A549 (cell line): ENCODE measurements at regions not wholly inside any gene's neighbourhood (a gene's known extent, or its start where the extent isn't known, plus 50 kb on each side); places are given as distances from the start of the nearest gene placed in this dataset.

Source experiments
- ATAC-seq, 2 experiments: fragments of 200-7000 bp in 1 of 2; fragments of >200 bp in 1 of 2; cut with Nextera tagmentation in 1 of 2; cut with Tn5 transposase in 1 of 2; 3 replicates each; pipeline versions ENCODE4 v1.8.0 to v1.9.1; 2018 to 2020; ENCODE audit warnings: mild to moderate bottlenecking in 1 of 2, moderate library complexity in 1 of 2
- CTCF ChIA-PET: fragments of 300-600 bp; sonication (Branson Sonifier 250); formaldehyde crosslinking; extraction: SDS; loops from one replicate; lab custom pipeline; 2021; ENCODE audit warnings: antibody characterized with exemption, inconsistent platforms; lab: Yijun Ruan, JAX
- POLR2A ChIA-PET: fragments of 350-600 bp; formaldehyde crosslinking; extraction: SDS; loops from one replicate; lab custom pipeline; 2021; ENCODE audit warnings: antibody characterized with exemption, inconsistent platforms; lab: Yijun Ruan, JAX
- DNase-seq, 2 experiments: peaks; one replicate each; pipeline versions ENCODE4 v3.0.0 to v3.0.0-alpha.2; 2011 to 2016; ENCODE audit warnings: low read depth in 1 of 2, low spot score in 1 of 2
- FAIRE-seq: peaks from 2 replicates; lab custom pipeline; 2011; peaks lifted over from hg19 to GRCh38; lab: Jason Lieb, UNC
- H3K27ac ChIP-seq, 2 experiments: fragments of >200 bp; sonication (Bioruptor Twin); formaldehyde crosslinking; 3 replicates each; pipeline ENCODE4 v1.5.1; 2016 to 2017
- H3K4me1 ChIP-seq: fragments of >200 bp; sonication (Bioruptor Twin); formaldehyde crosslinking; 3 replicates; pipeline ENCODE4 v1.6.1; 2016
- H3K4me2 ChIP-seq: fragments of >200 bp; sonication (Bioruptor Twin); formaldehyde crosslinking; 3 replicates; pipeline ENCODE4 v1.6.1; 2016
- H3K4me3 ChIP-seq: fragments of >200 bp; sonication (Bioruptor Twin); formaldehyde crosslinking; 3 replicates; pipeline ENCODE4 v1.5.1; 2016
- H3K9me3 ChIP-seq: fragments of >200 bp; sonication (Bioruptor Twin); formaldehyde crosslinking; 3 replicates; pipeline ENCODE4 v1.6.1; 2016
- CEBPB ChIP-seq, 2 experiments: fragments of >200 bp in 1 of 2; sonication (Bioruptor Twin) in 1 of 2; formaldehyde crosslinking in 1 of 2; IDR thresholded peaks; 2 replicates each; pipeline ENCODE4 v1.6.1; 2012 to 2016
- CHD2 ChIP-seq: fragments of 150-350 bp; IDR thresholded peaks from 2 replicates; pipeline ENCODE4 v1.6.1; 2014; ENCODE audit warnings: low read length; ENCODE audit not compliant: partially characterized antibody
- CTCF ChIP-seq: fragments of >200 bp; sonication (Bioruptor Twin); formaldehyde crosslinking; IDR thresholded peaks from 3 replicates; pipeline ENCODE4 v1.5.1; 2016
- E2F6 ChIP-seq: IDR thresholded peaks from 2 replicates; pipeline ENCODE4 v1.6.1; 2012; ENCODE audit warnings: low read depth, borderline replicate concordance
- EHF ChIP-seq: fragments of 250-450 bp; sonication (Bioruptor Pico); IDR thresholded peaks from 2 replicates; pipeline ENCODE4 v1.5.0; 2020; ENCODE audit warnings: mild to moderate bottlenecking
- EHMT2 ChIP-seq: fragments of 200-600 bp; sonication (generic); IDR thresholded peaks from 2 replicates; pipeline ENCODE4 v1.6.1; 2016; ENCODE audit warnings: antibody characterized with exemption, low read depth, mild to moderate bottlenecking, moderate library complexity
- ESRRA ChIP-seq: fragments of 150-350 bp; IDR thresholded peaks from 2 replicates; pipeline ENCODE4 v1.6.1; 2014; ENCODE audit warnings: mild to moderate bottlenecking, low read length, borderline replicate concordance
- FOSB ChIP-seq: fragments of 250-450 bp; sonication (Bioruptor Pico); IDR thresholded peaks from 2 replicates; pipeline ENCODE4 v1.5.0; 2020; ENCODE audit warnings: mild to moderate bottlenecking, moderate library complexity
- FOSL2 ChIP-seq, 2 experiments: fragments of 450-650 bp in 1 of 2; fragments of >200 bp in 1 of 2; sonication (Bioruptor Twin) in 1 of 2; formaldehyde crosslinking; IDR thresholded peaks; 2 replicates each; pipeline versions ENCODE4 v1.5.0 to v1.6.1; 2016 to 2020; ENCODE audit warnings: mild to moderate bottlenecking in 1 of 2, moderate library complexity in 1 of 2
- GATA3 ChIP-seq: IDR thresholded peaks from 2 replicates; pipeline ENCODE4 v1.6.1; 2012; ENCODE audit warnings: borderline replicate concordance
- HDAC2 ChIP-seq: fragments of 200-600 bp; sonication (generic); IDR thresholded peaks from 2 replicates; pipeline ENCODE4 v1.6.1; 2016
- HES2 ChIP-seq: fragments of >200 bp; sonication (Bioruptor Twin); formaldehyde crosslinking; IDR thresholded peaks from 2 replicates; pipeline ENCODE4 v1.6.1; 2016
- HEYL ChIP-seq: fragments of 250-450 bp; sonication (Bioruptor Pico); IDR thresholded peaks from 2 replicates; pipeline ENCODE4 v1.8.0; 2021; ENCODE audit warnings: mild to moderate bottlenecking, moderate library complexity
- HOXA7 ChIP-seq: fragments of 250-450 bp; sonication (Bioruptor Pico); IDR thresholded peaks from 2 replicates; pipeline ENCODE4 v1.5.0; 2020; ENCODE audit warnings: mild to moderate bottlenecking, moderate library complexity
- HOXB5 ChIP-seq: fragments of 250-450 bp; sonication (Bioruptor Pico); IDR thresholded peaks from 2 replicates; pipeline ENCODE4 v1.5.0; 2020; ENCODE audit warnings: mild to moderate bottlenecking, moderate library complexity
- JUNB ChIP-seq: fragments of >200 bp; sonication (Bioruptor Twin); formaldehyde crosslinking; IDR thresholded peaks from 2 replicates; pipeline ENCODE4 v1.6.1; 2016
- KDM1A ChIP-seq: fragments of 200-600 bp; sonication (generic); IDR thresholded peaks from 2 replicates; pipeline ENCODE4 v1.6.1; 2016; ENCODE audit warnings: low read depth, mild to moderate bottlenecking
- KDM5A ChIP-seq: fragments of 200-600 bp; sonication (generic); IDR thresholded peaks from 2 replicates; pipeline ENCODE4 v1.6.1; 2016; ENCODE audit warnings: antibody characterized with exemption, mild to moderate bottlenecking
- MAFK ChIP-seq: fragments of 450-650 bp; IDR thresholded peaks from 2 replicates; pipeline ENCODE4 v1.6.1; 2014; ENCODE audit not compliant: partially characterized antibody
- MAX ChIP-seq: IDR thresholded peaks from 2 replicates; pipeline ENCODE4 v1.6.1; 2012
- MAZ ChIP-seq: fragments of 150-350 bp; IDR thresholded peaks from 2 replicates; pipeline ENCODE4 v1.6.1; 2014; ENCODE audit warnings: antibody characterized with exemption, low read depth, low read length, borderline replicate concordance
- NPAS2 ChIP-seq: fragments of 250-450 bp; sonication (Bioruptor Pico); IDR thresholded peaks from 2 replicates; pipeline ENCODE4 v1.8.0; 2022; ENCODE audit warnings: mild to moderate bottlenecking, moderate library complexity, borderline replicate concordance
- RAD21 ChIP-seq, 2 experiments: fragments of >200 bp in 1 of 2; sonication (Bioruptor Twin) in 1 of 2; formaldehyde crosslinking in 1 of 2; IDR thresholded peaks in 1 of 2; conservative IDR thresholded peaks in 1 of 2; 2 replicates in 1 of 2; 3 replicates in 1 of 2; pipeline ENCODE4 v1.6.1; 2012 to 2018; ENCODE audit warnings: inconsistent platforms in 1 of 2
- RARB ChIP-seq: fragments of 250-450 bp; sonication (Bioruptor Pico); IDR thresholded peaks from 2 replicates; pipeline ENCODE4 v1.8.0; 2021; ENCODE audit warnings: mild to moderate bottlenecking, moderate library complexity
- SMC3 ChIP-seq: fragments of >200 bp; sonication (Bioruptor Twin); formaldehyde crosslinking; IDR thresholded peaks from 3 replicates; pipeline ENCODE4 v1.6.1; 2018; ENCODE audit warnings: inconsistent platforms
- SREBF2 ChIP-seq: fragments of 450-650 bp; IDR thresholded peaks from 2 replicates; pipeline ENCODE4 v1.6.1; 2014; ENCODE audit warnings: mild to moderate bottlenecking, moderate library complexity
- TP53 ChIP-seq: fragments of 250-450 bp; sonication (Bioruptor Pico); IDR thresholded peaks from 2 replicates; pipeline ENCODE4 v1.5.0; 2021; ENCODE audit warnings: mild to moderate bottlenecking, moderate library complexity
- ZFP36 ChIP-seq: fragments of 450-650 bp; IDR thresholded peaks from 2 replicates; pipeline ENCODE4 v1.6.1; 2014; ENCODE audit warnings: borderline replicate concordance; ENCODE audit not compliant: partially characterized antibody
- ZNF302 ChIP-seq: fragments of 250-450 bp; sonication (Bioruptor Pico); IDR thresholded peaks from 2 replicates; pipeline ENCODE4 v1.9.0; 2021; ENCODE audit warnings: inconsistent platforms, mild to moderate bottlenecking, moderate library complexity
- WGBS: methylation state at CpG from one replicate; pipeline ENCODE4 v1.1.6; 2017; ENCODE audit errors: missing lambda C conversion rate; 5-methylcytosine and 5-hydroxymethylcytosine counted together

- no peaks in the 10 kb centered on the region for H3K4me1 ChIP-seq
- no peak overlapping the region for H3K27ac ChIP-seq
- no peaks in the 10 kb centered on the region for H3K9me3 ChIP-seq
- H3K4me3 ChIP-seq, result no peak overlapping the region
- FAIRE-seq (no peak), DNase-seq (no peak)
- TF ChIP-seq HEYL (CRISPR knock-in tag), result no peak
- no peak for TF ChIP-seq RAD21 (conservative IDR thresholded peaks at IDR 0.05 in 1 of 2, IDR thresholded peaks at IDR 0.05 in 1 of 2)
- no peak for TF ChIP-seq CTCF
- no peak for TF ChIP-seq JUNB
- no peak for TF ChIP-seq GATA3
- no peak for TF ChIP-seq HOXA7 (CRISPR knock-in tag)
- TF ChIP-seq HDAC2, result no peak
- no peak for TF ChIP-seq NPAS2 (CRISPR knock-in tag)
- no peak for TF ChIP-seq CEBPB (IDR thresholded peaks at IDR 0.05)
- TF ChIP-seq, all 56 proteins: peak for 0
- ChIA-PET POLR2A (no interaction called here), CTCF (interaction anchor here (0.6 kb wide), 1 partner anchor 190 kb away, joined by 4 read pairs; no protein-coding TSS in a partner anchor)
- no peak for ATAC-seq
- H3K4me2 ChIP-seq, result no peak overlapping the region
- WGBS, result 70% methylated on average over 7 of the region's 7 CpGs
These were observed 87.2 kb downstream of the HIF1AN start for GRCh38 chr10:100622946-100623345.

- POLR2A ChIA-PET, result no interaction called here
- 56% methylated on average over 11 of the region's 12 CpGs for WGBS
- no peak for TF ChIP-seq NPAS2 (CRISPR knock-in tag)
- no peak for TF ChIP-seq ZNF302
- TF ChIP-seq SMC3, result no peak
- TF ChIP-seq CHD2, result no peak
- no peak for TF ChIP-seq ESRRA
- TF ChIP-seq RARB (CRISPR knock-in tag), result no peak
- TF ChIP-seq CTCF, result no peak
- no peak for TF ChIP-seq KDM1A
- TF ChIP-seq ZFP36, result no peak
- TF ChIP-seq HEYL (CRISPR knock-in tag), result no peak
- TF ChIP-seq HOXB5, result no peak
- FAIRE-seq (no peak), ATAC-seq (no peak), DNase-seq (no peak)
- CTCF ChIA-PET, result interaction anchor here (1.6 kb wide), 1 partner anchor 120 kb away, joined by 9 read pairs; no protein-coding TSS in a partner anchor
- H3K4me2 ChIP-seq, result no peak overlapping the region
- no peaks in the 10 kb centered on the region for H3K9me3 ChIP-seq
- H3K4me1 ChIP-seq, result no peaks in the 10 kb centered on the region
- H3K4me3 ChIP-seq, result no peak overlapping the region
- H3K27ac ChIP-seq, result no peak overlapping the region
These were observed 87.9 kb downstream of the HIF1AN start for GRCh38 chr10:100623521-100624230.

GRCh38 chr10:100624298-100624697 lies 88.6 kb downstream of the HIF1AN start:
- no peak overlapping the region for H3K4me2 ChIP-seq
- POLR2A ChIA-PET, result no interaction called here
- H3K27ac ChIP-seq, result no peak overlapping the region
- CTCF ChIA-PET, result interaction anchor here (1.3 to 1.6 kb wide), 3 partner anchors 12 to 120 kb away, joined by 3 to 9 read pairs (median 7); no protein-coding TSS in a partner anchor
- FAIRE-seq, result no peak
- no peaks in the 10 kb centered on the region for H3K9me3 ChIP-seq
- no peak; a peak in 1 of 6 replicates for ATAC-seq
- no peaks in the 10 kb centered on the region for H3K4me1 ChIP-seq
- 50% methylated on average over 7 of the region's 8 CpGs for WGBS
- H3K4me3 ChIP-seq, result no peak overlapping the region
- DNase-seq, result no peak
- TF ChIP-seq TP53 (CRISPR knock-in tag), result no peak
- TF ChIP-seq HES2, result no peak
- TF ChIP-seq MAZ, result no peak
- no peak for TF ChIP-seq SREBF2
- TF ChIP-seq MAX, result no peak
- no peak for TF ChIP-seq ZNF302
- TF ChIP-seq MAFK, result no peak
- no peak for TF ChIP-seq EHF
- TF ChIP-seq HEYL (CRISPR knock-in tag), result no peak
- no peak for TF ChIP-seq E2F6
- no peak for TF ChIP-seq EHMT2
- no peak for TF ChIP-seq FOSB (CRISPR knock-in tag)
- TF ChIP-seq ZFP36, result no peak
- no peak for TF ChIP-seq FOSL2 (IDR thresholded peaks at IDR 0.05)
- TF ChIP-seq FOSL2 (CRISPR knock-in tag; IDR thresholded peaks at IDR 0.05), result no peak
- TF ChIP-seq KDM5A, result no peak
- TF ChIP-seq NPAS2 (CRISPR knock-in tag), result no peak
